ENCODE measurements at regions not wholly inside any gene's neighbourhood (a gene's known extent, or its start where the extent isn't known, plus 50 kb on each side); places are given as distances from the start of the nearest gene placed in this dataset.

DNA sequence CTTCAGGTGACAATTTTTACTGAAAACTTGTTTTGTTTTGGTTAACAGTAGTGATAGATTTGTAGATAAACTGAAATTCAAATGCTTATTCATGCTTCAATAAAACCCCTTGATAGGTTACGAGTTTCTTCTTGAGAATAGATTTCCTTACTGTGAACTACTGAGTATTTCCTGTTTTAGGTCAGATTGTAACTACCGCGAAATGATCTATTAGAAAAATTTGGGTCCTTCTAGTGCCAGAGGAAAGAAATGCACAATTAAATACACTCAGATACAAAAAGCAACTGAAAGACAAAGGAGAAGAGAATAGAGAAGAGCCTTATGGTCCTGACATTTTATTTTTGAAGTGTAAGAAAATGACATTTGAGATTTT, 251.7 kb upstream of the TBL1XR1 start:
- TF ChIP-seq POLR2A (IDR thresholded peaks at IDR 0.05) (no peak), CTCF (IDR thresholded peaks at IDR 0.05) (no peak)

Data from thyroid gland (tissue), 4 donors.